ENCODE measurements at regions not wholly inside any gene's neighbourhood (a gene's known extent, or its start where the extent isn't known, plus 50 kb on each side); places are given as distances from the start of the nearest gene placed in this dataset.

- no peak for DNase-seq
Measured at GRCh38 chr9:86829496-86830046, 117.7 kb downstream of the GAS1 start.

- DNase-seq, result no peak
Measured at GRCh38 chr9:86828631-86829030, 118.7 kb downstream of the GAS1 start.

GRCh38 chr9:86827893-86828292 lies 119.4 kb downstream of the GAS1 start:
- no peak for DNase-seq

GRCh38 chr9:86825299-86825698 lies 122.0 kb downstream of the GAS1 start:
- no peak for DNase-seq

- DNase-seq, result no peak
Measured at GRCh38 chr9:86822006-86822801, 125.1 kb downstream of the GAS1 start.

GRCh38 chr9:86821006-86821845 lies 126.1 kb downstream of the GAS1 start:
- DNase-seq, result no peak

- DNase-seq, result no peak
Measured at GRCh38 chr9:86819552-86819951, 127.8 kb downstream of the GAS1 start.

GRCh38 chr9:86818636-86819035 lies 128.7 kb downstream of the GAS1 start:
- DNase-seq, result no peak

- DNase-seq, result no peak
Measured at GRCh38 chr9:86816868-86817267, 130.4 kb downstream of the GAS1 start.

GRCh38 chr9:86816366-86816765 lies 130.9 kb downstream of the GAS1 start:
- DNase-seq, result no peak

GRCh38 chr9:86812616-86813015 lies 134.7 kb downstream of the GAS1 start:
- DNase-seq, result no peak

- DNase-seq, result no peak
Measured at GRCh38 chr9:86809759-86810367, 137.4 kb downstream of the GAS1 start.

GRCh38 chr9:86809151-86809550 lies 138.2 kb downstream of the GAS1 start:
- DNase-seq, result no peak

- no peak for DNase-seq
Measured at GRCh38 chr9:86807367-86807976, 139.8 kb downstream of the GAS1 start.

GRCh38 chr9:86804011-86804410 lies 143.3 kb downstream of the GAS1 start:
- DNase-seq, result no peak

GRCh38 chr9:86802900-86803673 lies 144.2 kb downstream of the GAS1 start:
- no peak for DNase-seq

- no peak for DNase-seq
Measured at GRCh38 chr9:86801246-86801645, 146.1 kb downstream of the GAS1 start.

- DNase-seq, result no peak
Measured at GRCh38 chr9:86800681-86801080, 146.6 kb downstream of the GAS1 start.

GRCh38 chr9:86798966-86799365 lies 148.3 kb downstream of the GAS1 start:
- DNase-seq, result no peak

GRCh38 chr9:86796666-86797065 lies 150.6 kb downstream of the GAS1 start:
- no peak for DNase-seq

GRCh38 chr9:86795823-86796553 lies 151.3 kb downstream of the GAS1 start:
- DNase-seq, result no peak
